Endothelial cell of umbilical vein (primary cell): ENCODE measurements at regions not wholly inside any gene's neighbourhood (a gene's known extent, or its start where the extent isn't known, plus 50 kb on each side); places are given as distances from the start of the nearest gene placed in this dataset.

Source experiments
- BruUV-seq: library from RNA; stranded (reverse); fragments of 400-500 nt; replicated peaks from 2 replicates; lab custom pipeline; 2021; lab: Mats Ljungman, UMichigan
- CTCF ChIA-PET: fragments of 300-600, 350-600 bp; sonication (Branson Sonifier 250); formaldehyde crosslinking; loops from one replicate; lab custom pipeline; 2021; ENCODE audit warnings: antibody characterized with exemption, inconsistent platforms; lab: Charles Lee
- POLR2A ChIA-PET: fragments of 300-600, 350-600 bp; sonication (Branson Sonifier 250); formaldehyde crosslinking; loops from one replicate; lab custom pipeline; 2021; ENCODE audit warnings: antibody characterized with exemption, inconsistent platforms; lab: Charles Lee
- DNase-seq: peaks from one replicate; pipeline ENCODE4 v3.0.0-alpha.2; 2011; ENCODE audit warnings: low read depth, low spot score
- FAIRE-seq: peaks from 2 replicates; lab custom pipeline; 2011; peaks lifted over from hg19 to GRCh38; lab: Jason Lieb, UNC
- H2AFZ ChIP-seq: 2 replicates; pipeline ENCODE4 v1.6.0; 2012; ENCODE audit warnings: low read depth, low read length, control low read depth, inconsistent platforms
- H3K27ac ChIP-seq: 2 replicates; pipeline ENCODE4 v1.5.1; 2011; ENCODE audit warnings: low read depth, mild to moderate bottlenecking, control low read depth, low read length, moderate library complexity; ENCODE audit not compliant: insufficient read depth
- H3K27me3 ChIP-seq, 2 experiments: 2 replicates each; pipeline versions ENCODE4 v1.6.0 to v1.6.1; 2011; ENCODE audit warnings: low read length in 2 of 2, mixed read lengths in 1 of 2; ENCODE audit not compliant: control insufficient read depth in 2 of 2, insufficient read depth in 2 of 2
- H3K36me3 ChIP-seq, 2 experiments: 2 replicates in 1 of 2; 3 replicates in 1 of 2; pipeline ENCODE4 v1.5.1; 2011; ENCODE audit warnings: low read length in 2 of 2, mild to moderate bottlenecking in 1 of 2, moderate library complexity in 1 of 2; ENCODE audit not compliant: control insufficient read depth in 2 of 2, insufficient read depth in 2 of 2; ENCODE audit errors: extremely low read depth in 1 of 2
- H3K4me1 ChIP-seq: 3 replicates; pipeline ENCODE4 v1.5.1; 2011; ENCODE audit warnings: mild to moderate bottlenecking, low read length; ENCODE audit not compliant: control insufficient read depth, insufficient read depth; ENCODE audit errors: extremely low read depth
- H3K4me2 ChIP-seq: 2 replicates; pipeline ENCODE4 v1.6.1; 2011; ENCODE audit warnings: low read length, control low read depth, mixed read lengths; ENCODE audit not compliant: insufficient read depth
- H3K4me3 ChIP-seq, 3 experiments: fragments of 200-600 bp in 1 of 3; sonication (generic), shearing (Covaris generic) in 1 of 3; replicated peaks in 1 of 3; 2 replicates each; pipeline ENCODE4 v1.5.1; 2011 to 2016; ENCODE audit warnings: control low read depth in 3 of 3, low read length in 3 of 3, mild to moderate bottlenecking in 2 of 3, inconsistent platforms in 1 of 3, low read depth in 1 of 3, moderate library complexity in 1 of 3; ENCODE audit not compliant: insufficient read depth in 1 of 3
- H3K79me2 ChIP-seq: 2 replicates; pipeline ENCODE4 v1.6.0; 2012; ENCODE audit warnings: low read length, inconsistent platforms; ENCODE audit not compliant: control insufficient read depth, insufficient read depth
- H3K9ac ChIP-seq: replicated peaks from 2 replicates; pipeline ENCODE3; 2011; ENCODE audit warnings: low read length, control low read depth; ENCODE audit not compliant: insufficient read depth; ENCODE audit errors: extremely low read depth
- H3K9me1 ChIP-seq: replicated peaks from 3 replicates; pipeline ENCODE4 v1.6.0; 2011; ENCODE audit warnings: mild to moderate bottlenecking, low read length; ENCODE audit not compliant: control insufficient read depth, insufficient read depth; ENCODE audit errors: extremely low read depth
- H3K9me3 ChIP-seq: replicated peaks from 2 replicates; pipeline ENCODE4 v1.5.1; 2012; ENCODE audit warnings: low read length, inconsistent platforms; ENCODE audit not compliant: control insufficient read depth, insufficient read depth
- H4K20me1 ChIP-seq: replicated peaks from 2 replicates; pipeline ENCODE3; 2011; ENCODE audit warnings: mild to moderate bottlenecking, low read length; ENCODE audit not compliant: control insufficient read depth, insufficient read depth; ENCODE audit errors: extremely low read depth
- CTCF ChIP-seq, 2 donors: IDR thresholded peaks; 1 replicate in 1 of 2; 2 replicates in 1 of 2; pipeline ENCODE4 v1.5.1; 2011; ENCODE audit warnings: low read length in 2 of 2, mild to moderate bottlenecking in 2 of 2, moderate library complexity in 2 of 2, control low read depth in 1 of 2, inconsistent platforms in 1 of 2, low read depth in 1 of 2; ENCODE audit not compliant: insufficient read depth in 1 of 2; ENCODE audit errors: extremely low read depth in 1 of 2
- EZH2 ChIP-seq: IDR thresholded peaks from 2 replicates; pipeline ENCODE4 v1.6.1; 2012; ENCODE audit warnings: borderline replicate concordance, low read depth, mild to moderate bottlenecking, moderate library complexity, low read length, inconsistent platforms; ENCODE audit not compliant: severe bottlenecking
- FOS ChIP-seq: IDR thresholded peaks from 2 replicates; pipeline ENCODE4 v1.6.1; 2011; ENCODE audit warnings: mild to moderate bottlenecking, low read length, moderate library complexity, borderline replicate concordance; ENCODE audit not compliant: insufficient read depth
- GATA2 ChIP-seq: IDR thresholded peaks from 2 replicates; pipeline ENCODE4 v1.7.0; 2011; ENCODE audit warnings: low read depth, mild to moderate bottlenecking, moderate library complexity, mixed read lengths, low read length; ENCODE audit not compliant: insufficient read length, insufficient read depth
- JUN ChIP-seq: IDR thresholded peaks from 2 replicates; pipeline ENCODE4 v1.6.1; 2011; ENCODE audit warnings: borderline replicate concordance, low read depth; ENCODE audit not compliant: insufficient read length, insufficient read depth
- MAX ChIP-seq: IDR thresholded peaks from 2 replicates; pipeline ENCODE4 v1.6.1; 2011; ENCODE audit not compliant: insufficient read depth, insufficient read length
- MYC ChIP-seq: IDR thresholded peaks from one replicate; pipeline ENCODE4 v1.6.1; 2011; ENCODE audit warnings: mild to moderate bottlenecking, low read depth, low read length
- POLR2A ChIP-seq: IDR thresholded peaks from 2 replicates; pipeline ENCODE4 v1.6.1; 2012; ENCODE audit warnings: low read depth, mild to moderate bottlenecking, control low read depth, low read length
- POLR2AphosphoS5 ChIP-seq: IDR thresholded peaks from 2 replicates; pipeline ENCODE4 v1.6.1; 2012; ENCODE audit warnings: low read depth, mild to moderate bottlenecking, control low read depth, low read length, moderate library complexity; ENCODE audit not compliant: insufficient read depth
- dilution Hi-C: fragments of 300-500 bp; cut with MboI; formaldehyde crosslinking; loops from one replicate; pipeline ENCODE4 v1.15.0; 2019; ENCODE audit warnings: low sequenced_read_pairs; ENCODE audit not compliant: extremely low pct_ligation_motif_present
- intact Hi-C: fragments of 100-400 bp; cut with micrococcal nuclease; formaldehyde crosslinking; loops from one replicate; pipeline ENCODE4 v1.10.0; 2022

- Histone ChIP-seq H2AFZ (no peak overlapping the region), H3K9me3 (peaks cover 2% of the 10 kb centered on the region), H3K4me2 (no peak overlapping the region), H3K36me3 (no peaks in the 10 kb centered on the region), H3K4me1 (no peaks in the 10 kb centered on the region), H3K27ac (no peak overlapping the region), H3K9ac (no peak overlapping the region), H3K27me3 (no peaks in the 10 kb centered on the region), H3K79me2 (no peaks in the 10 kb centered on the region), H4K20me1 (no peaks in the 10 kb centered on the region), H3K9me1 (no peaks in the 10 kb centered on the region), H3K4me3 (no peak overlapping the region)
- ChIA-PET POLR2A (no interaction called here), CTCF (no interaction called here)
- dilution Hi-C loops, result no loop called here
- DNase-seq (no peak), FAIRE-seq (no peak)
- no TSS peak for BruUV-seq
- TF ChIP-seq POLR2A, result no peak
- no peak for TF ChIP-seq EZH2
- no peak for TF ChIP-seq MYC
- TF ChIP-seq CTCF (IDR thresholded peaks at IDR 0.05; ENCODE audit: extremely low read depth in 1 of 2, insufficient read depth in 1 of 2, low read depth in 1 of 2, low read length in 2 of 2), result no peak
- no peak for TF ChIP-seq MAX
- no peak for TF ChIP-seq JUN
- no peak for TF ChIP-seq POLR2AphosphoS5
- TF ChIP-seq FOS, result no peak
- TF ChIP-seq GATA2, result no peak
- intact Hi-C loops, result no loop called here
Observed at GRCh38 chr5:3262451-3262850, 333.2 kb upstream of the IRX1 start.
